NB4 (cell line): ENCODE measurements at regions not wholly inside any gene's neighbourhood (a gene's known extent, or its start where the extent isn't known, plus 50 kb on each side); places are given as distances from the start of the nearest gene placed in this dataset.

Experiments
- DNase-seq: peaks from one replicate; pipeline ENCODE4 v3.0.0; 2010; ENCODE audit warnings: low read depth
- H3K4me3 ChIP-seq: one replicate; pipeline ENCODE4 v1.5.1; 2011; ENCODE audit warnings: mild to moderate bottlenecking, low read depth, low read length, moderate library complexity
- CTCF ChIP-seq: IDR thresholded peaks from one replicate; pipeline ENCODE4 v1.5.1; 2012; ENCODE audit warnings: low read depth, low read length
- MAX ChIP-seq: IDR thresholded peaks from 2 replicates; pipeline ENCODE4 v1.6.1; 2011; ENCODE audit warnings: low read depth, low read length
- MYC ChIP-seq: IDR thresholded peaks from 2 replicates; pipeline ENCODE4 v1.6.1; 2011; ENCODE audit warnings: low read depth, low read length
- POLR2A ChIP-seq: IDR thresholded peaks from 2 replicates; pipeline ENCODE4 v1.6.1; 2011; ENCODE audit warnings: mild to moderate bottlenecking; ENCODE audit not compliant: insufficient read length; ENCODE audit errors: extremely low read depth

GRCh38 chr16:17998550-17998949 is 338.0 kb downstream of the NPIPA8 start:
- TF ChIP-seq MYC (no peak), CTCF (no peak), POLR2A (no peak), MAX (no peak)
- no peak overlapping the region for H3K4me3 ChIP-seq
- no peak for DNase-seq

- no peak overlapping the region for H3K4me3 ChIP-seq
- DNase-seq = no peak
- no peak for TF ChIP-seq POLR2A
- TF ChIP-seq MYC = no peak
- TF ChIP-seq CTCF = no peak
- TF ChIP-seq MAX = no peak
Measured at GRCh38 chr16:17994027-17994426, 342.5 kb downstream of the NPIPA8 start.

- no peak for TF ChIP-seq POLR2A
- TF ChIP-seq MYC = no peak
- no peak for TF ChIP-seq CTCF
- TF ChIP-seq MAX = no peak
- H3K4me3 ChIP-seq = no peak overlapping the region
- no peak for DNase-seq
Measured at GRCh38 chr16:17992416-17992815, 344.1 kb downstream of the NPIPA8 start.

- DNase-seq = no peak
- no peak for TF ChIP-seq POLR2A
- no peak overlapping the region for H3K4me3 ChIP-seq
Measured at GRCh38 chr16:17989255-17989654, 347.3 kb downstream of the NPIPA8 start.

GRCh38 chr16:17988839-17989238 is 347.7 kb downstream of the NPIPA8 start:
- no peak overlapping the region for H3K4me3 ChIP-seq
- DNase-seq = no peak
- TF ChIP-seq CTCF (no peak), MYC (no peak), POLR2A (no peak), MAX (no peak)

GRCh38 chr16:17986991-17987390 is 349.5 kb downstream of the NPIPA8 start:
- no peak for TF ChIP-seq CTCF
- TF ChIP-seq MAX = no peak
- TF ChIP-seq MYC = no peak
- TF ChIP-seq POLR2A = no peak
- H3K4me3 ChIP-seq = no peak overlapping the region
- no peak for DNase-seq

GRCh38 chr16:17984810-17985209 is 351.7 kb downstream of the NPIPA8 start:
- no peak for TF ChIP-seq MYC
- TF ChIP-seq CTCF = no peak
- no peak for TF ChIP-seq POLR2A
- no peak for TF ChIP-seq MAX
- no peak for DNase-seq
- no peak overlapping the region for H3K4me3 ChIP-seq
